Liver (tissue), 8 donors: ENCODE measurements at regions not wholly inside any gene's neighbourhood (a gene's known extent, or its start where the extent isn't known, plus 50 kb on each side); places are given as distances from the start of the nearest gene placed in this dataset.

Source experiments
- DNase-seq: peaks from one replicate; pipeline ENCODE4 v3.0.0-alpha.2; 2017; ENCODE audit warnings: low spot score
- H3K27ac ChIP-seq, 2 donors: one replicate each; pipeline ENCODE4 v1.7.0; 2013; ENCODE audit warnings: inconsistent platforms in 2 of 2, low read length in 2 of 2, control low read depth in 1 of 2, low read depth in 1 of 2, mild to moderate bottlenecking in 1 of 2
- H3K27me3 ChIP-seq, 4 donors: one replicate each; pipeline versions ENCODE4 v1.6.1 to v1.7.0; 2013; ENCODE audit warnings: low read length in 3 of 4, inconsistent platforms in 1 of 4, mild to moderate bottlenecking in 1 of 4, moderate library complexity in 1 of 4; ENCODE audit not compliant: control insufficient read depth in 4 of 4, insufficient read depth in 4 of 4
- H3K36me3 ChIP-seq, 4 donors: one replicate each; pipeline versions ENCODE4 v1.6.1 to v1.7.0; 2013; ENCODE audit warnings: low read length in 3 of 4, mild to moderate bottlenecking in 3 of 4, low read depth in 1 of 4, moderate library complexity in 1 of 4; ENCODE audit not compliant: control insufficient read depth in 4 of 4, insufficient read depth in 3 of 4
- H3K4me1 ChIP-seq, 4 donors: one replicate each; pipeline versions ENCODE4 v1.6.1 to v1.7.0; 2013; ENCODE audit warnings: low read length in 3 of 4, mild to moderate bottlenecking in 3 of 4, moderate library complexity in 1 of 4; ENCODE audit not compliant: control insufficient read depth in 4 of 4, insufficient read depth in 4 of 4
- H3K4me3 ChIP-seq, 3 donors: one replicate each; pipeline versions ENCODE4 v1.6.1 to v1.7.0; 2013; ENCODE audit warnings: low read length in 3 of 3, control low read depth in 1 of 3, low read depth in 1 of 3, mild to moderate bottlenecking in 1 of 3
- H3K9ac ChIP-seq, 2 donors: one replicate each; pipeline ENCODE4 v1.7.0; 2013; ENCODE audit warnings: low read length in 2 of 2, mild to moderate bottlenecking in 2 of 2, moderate library complexity in 2 of 2, control low read depth in 1 of 2, low read depth in 1 of 2
- H3K9me3 ChIP-seq, 4 donors: one replicate each; pipeline versions ENCODE4 v1.6.1 to v1.7.0; 2013; ENCODE audit warnings: low read length in 3 of 4; ENCODE audit not compliant: control insufficient read depth in 4 of 4
- ATF3 ChIP-seq: IDR thresholded peaks from 2 replicates; pipeline ENCODE4 v1.6.1; 2016; ENCODE audit warnings: antibody characterized with exemption
- CTCF ChIP-seq: fragments of 150-350 bp; IDR thresholded peaks from 2 replicates; pipeline ENCODE4 v1.5.1; 2017; ENCODE audit warnings: improper control_type of control experiment, low read depth, low read length; ENCODE audit not compliant: missing input control
- EGR1 ChIP-seq, 2 donors: IDR thresholded peaks; 2 replicates each; pipeline ENCODE4 v1.6.1; 2016 to 2018; ENCODE audit warnings: antibody characterized with exemption in 2 of 2, low read depth in 2 of 2
- FOXA2 ChIP-seq: IDR thresholded peaks from 2 replicates; pipeline ENCODE4 v1.6.1; 2016; ENCODE audit warnings: antibody characterized with exemption
- GABPA ChIP-seq, 2 donors: IDR thresholded peaks in 1 of 2; conservative IDR thresholded peaks in 1 of 2; 2 replicates each; pipeline ENCODE4 v1.6.1; 2016; ENCODE audit warnings: antibody characterized with exemption in 2 of 2, mild to moderate bottlenecking in 1 of 2, moderate library complexity in 1 of 2
- HNF4A ChIP-seq, 2 donors: conservative IDR thresholded peaks; 2 replicates each; pipeline ENCODE4 v1.6.1; 2016; ENCODE audit warnings: antibody characterized with exemption in 2 of 2, mild to moderate bottlenecking in 2 of 2
- HNF4G ChIP-seq: IDR thresholded peaks from 2 replicates; pipeline ENCODE4 v1.6.1; 2016; ENCODE audit warnings: antibody characterized with exemption
- JUND ChIP-seq, 2 donors: IDR thresholded peaks; 2 replicates each; pipeline ENCODE4 v1.6.1; 2016; ENCODE audit warnings: antibody characterized with exemption in 2 of 2
- NR2F2 ChIP-seq: IDR thresholded peaks from 2 replicates; pipeline ENCODE4 v1.6.1; 2016; ENCODE audit warnings: antibody characterized with exemption
- RAD21 ChIP-seq, 2 donors: IDR thresholded peaks; 2 replicates each; pipeline ENCODE4 v1.6.1; 2016; ENCODE audit warnings: antibody characterized with exemption in 2 of 2, mild to moderate bottlenecking in 2 of 2
- RXRA ChIP-seq, 2 donors: IDR thresholded peaks; 2 replicates each; pipeline ENCODE4 v1.6.1; 2017 to 2018; ENCODE audit warnings: antibody characterized with exemption in 2 of 2, mild to moderate bottlenecking in 1 of 2
- SP1 ChIP-seq: IDR thresholded peaks from 2 replicates; pipeline ENCODE4 v1.6.1; 2018; ENCODE audit warnings: antibody characterized with exemption, mild to moderate bottlenecking
- TAF1 ChIP-seq: conservative IDR thresholded peaks from 2 replicates; pipeline ENCODE4 v1.6.1; 2016; ENCODE audit warnings: antibody characterized with exemption, mild to moderate bottlenecking
- WGBS: extraction: QIAGEN DNeasy Blood & Tissue Kit; methylation state at CpG from one replicate; pipeline ENCODE4 v1.1.7; 2013; 5-methylcytosine and 5-hydroxymethylcytosine counted together
- TF ChIP-seq, protein P1 (sequence below): IDR thresholded peaks from 2 replicates; pipeline ENCODE4 v1.6.1; 2016; ENCODE audit warnings: antibody characterized with exemption
- TF ChIP-seq, protein P2 (sequence below): IDR thresholded peaks from 2 replicates; pipeline ENCODE4 v1.6.1; 2016; ENCODE audit warnings: antibody characterized with exemption
- TF ChIP-seq, protein P3 (sequence below): IDR thresholded peaks from 2 replicates; pipeline ENCODE4 v1.6.1; 2016; ENCODE audit warnings: antibody characterized with exemption, mild to moderate bottlenecking
- donor health status: healthy.
- donor health status: healthy.
- donor health status: healthy.
- donor health status: healthy.
- donor health status: healthy.

GRCh38 chr3:24867783-24868182, 373.1 kb upstream of the THRB start:
- Histone ChIP-seq H3K9me3 (no peaks in the 10 kb centered on the region), H3K27ac (no peak overlapping the region), H3K36me3 (no peaks in the 10 kb centered on the region), H3K27me3 (no peaks in the 10 kb centered on the region), H3K9ac (no peak overlapping the region), H3K4me1 (no peaks in the 10 kb centered on the region), H3K4me3 (no peak overlapping the region)
- no peak for DNase-seq
- WGBS, result 72% methylated on average over 4 of the region's 4 CpGs
- TF ChIP-seq HNF4G (no peak), JUND (IDR thresholded peaks at IDR 0.05) (no peak), TAF1 (no peak), CTCF (no peak), RAD21 (IDR thresholded peaks at IDR 0.05) (no peak), GABPA (IDR thresholded peaks at IDR 0.05 in 1 of 2, conservative IDR thresholded peaks at IDR 0.05 in 1 of 2) (no peak), SP1 (no peak), NR2F2 (no peak), ATF3 (no peak), RXRA (IDR thresholded peaks at IDR 0.05) (no peak), HNF4A (conservative IDR thresholded peaks at IDR 0.05) (no peak), EGR1 (IDR thresholded peaks at IDR 0.05; ENCODE audit: low read depth in 2 of 2) (no peak), FOXA2 (no peak)
- TF ChIP-seq, protein P1, sequence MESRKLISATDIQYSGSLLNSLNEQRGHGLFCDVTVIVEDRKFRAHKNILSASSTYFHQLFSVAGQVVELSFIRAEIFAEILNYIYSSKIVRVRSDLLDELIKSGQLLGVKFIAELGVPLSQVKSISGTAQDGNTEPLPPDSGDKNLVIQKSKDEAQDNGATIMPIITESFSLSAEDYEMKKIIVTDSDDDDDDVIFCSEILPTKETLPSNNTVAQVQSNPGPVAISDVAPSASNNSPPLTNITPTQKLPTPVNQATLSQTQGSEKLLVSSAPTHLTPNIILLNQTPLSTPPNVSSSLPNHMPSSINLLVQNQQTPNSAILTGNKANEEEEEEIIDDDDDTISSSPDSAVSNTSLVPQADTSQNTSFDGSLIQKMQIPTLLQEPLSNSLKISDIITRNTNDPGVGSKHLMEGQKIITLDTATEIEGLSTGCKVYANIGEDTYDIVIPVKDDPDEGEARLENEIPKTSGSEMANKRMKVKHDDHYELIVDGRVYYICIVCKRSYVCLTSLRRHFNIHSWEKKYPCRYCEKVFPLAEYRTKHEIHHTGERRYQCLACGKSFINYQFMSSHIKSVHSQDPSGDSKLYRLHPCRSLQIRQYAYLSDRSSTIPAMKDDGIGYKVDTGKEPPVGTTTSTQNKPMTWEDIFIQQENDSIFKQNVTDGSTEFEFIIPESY, result no peak
- TF ChIP-seq, protein P2, sequence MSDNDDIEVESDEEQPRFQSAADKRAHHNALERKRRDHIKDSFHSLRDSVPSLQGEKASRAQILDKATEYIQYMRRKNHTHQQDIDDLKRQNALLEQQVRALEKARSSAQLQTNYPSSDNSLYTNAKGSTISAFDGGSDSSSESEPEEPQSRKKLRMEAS, result no peak

GRCh38 chr3:24881239-24881638, 386.6 kb upstream of the THRB start:
- Histone ChIP-seq H3K27ac (no peak overlapping the region), H3K27me3 (no peaks in the 10 kb centered on the region), H3K9me3 (no peaks in the 10 kb centered on the region), H3K9ac (no peak overlapping the region), H3K4me3 (no peak overlapping the region), H3K4me1 (no peaks in the 10 kb centered on the region), H3K36me3 (no peaks in the 10 kb centered on the region)
- no peak for DNase-seq
- 63% methylated on average over 2 of the region's 2 CpGs for WGBS
- TF ChIP-seq HNF4A (conservative IDR thresholded peaks at IDR 0.05), result no peak
- no peak for TF ChIP-seq GABPA (IDR thresholded peaks at IDR 0.05 in 1 of 2, conservative IDR thresholded peaks at IDR 0.05 in 1 of 2)
- TF ChIP-seq CTCF, result no peak
- no peak for TF ChIP-seq TAF1
- TF ChIP-seq, protein P3, sequence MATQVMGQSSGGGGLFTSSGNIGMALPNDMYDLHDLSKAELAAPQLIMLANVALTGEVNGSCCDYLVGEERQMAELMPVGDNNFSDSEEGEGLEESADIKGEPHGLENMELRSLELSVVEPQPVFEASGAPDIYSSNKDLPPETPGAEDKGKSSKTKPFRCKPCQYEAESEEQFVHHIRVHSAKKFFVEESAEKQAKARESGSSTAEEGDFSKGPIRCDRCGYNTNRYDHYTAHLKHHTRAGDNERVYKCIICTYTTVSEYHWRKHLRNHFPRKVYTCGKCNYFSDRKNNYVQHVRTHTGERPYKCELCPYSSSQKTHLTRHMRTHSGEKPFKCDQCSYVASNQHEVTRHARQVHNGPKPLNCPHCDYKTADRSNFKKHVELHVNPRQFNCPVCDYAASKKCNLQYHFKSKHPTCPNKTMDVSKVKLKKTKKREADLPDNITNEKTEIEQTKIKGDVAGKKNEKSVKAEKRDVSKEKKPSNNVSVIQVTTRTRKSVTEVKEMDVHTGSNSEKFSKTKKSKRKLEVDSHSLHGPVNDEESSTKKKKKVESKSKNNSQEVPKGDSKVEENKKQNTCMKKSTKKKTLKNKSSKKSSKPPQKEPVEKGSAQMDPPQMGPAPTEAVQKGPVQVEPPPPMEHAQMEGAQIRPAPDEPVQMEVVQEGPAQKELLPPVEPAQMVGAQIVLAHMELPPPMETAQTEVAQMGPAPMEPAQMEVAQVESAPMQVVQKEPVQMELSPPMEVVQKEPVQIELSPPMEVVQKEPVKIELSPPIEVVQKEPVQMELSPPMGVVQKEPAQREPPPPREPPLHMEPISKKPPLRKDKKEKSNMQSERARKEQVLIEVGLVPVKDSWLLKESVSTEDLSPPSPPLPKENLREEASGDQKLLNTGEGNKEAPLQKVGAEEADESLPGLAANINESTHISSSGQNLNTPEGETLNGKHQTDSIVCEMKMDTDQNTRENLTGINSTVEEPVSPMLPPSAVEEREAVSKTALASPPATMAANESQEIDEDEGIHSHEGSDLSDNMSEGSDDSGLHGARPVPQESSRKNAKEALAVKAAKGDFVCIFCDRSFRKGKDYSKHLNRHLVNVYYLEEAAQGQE, result no peak
